ENCODE measurements at regions not wholly inside any gene's neighbourhood (a gene's known extent, or its start where the extent isn't known, plus 50 kb on each side); places are given as distances from the start of the nearest gene placed in this dataset.
A peak's percentile ranks its signal among the peaks of the same experiment; 100 is the strongest.

- no peak for TF ChIP-seq E2F6 (IDR thresholded peaks at IDR 0.05; ENCODE audit: borderline replicate concordance, low read depth)
- no peak for TF ChIP-seq MYC (IDR thresholded peaks at IDR 0.05; ENCODE audit: borderline replicate concordance, low read length)
- no peak for TF ChIP-seq NR3C1 (IDR thresholded peaks at IDR 0.05)
- TF ChIP-seq HOXB5 (CRISPR knock-in tag; IDR thresholded peaks at IDR 0.05) = no peak
- TF ChIP-seq HDAC2 (IDR thresholded peaks at IDR 0.05) = no peak
- TF ChIP-seq ATOH8 (CRISPR knock-in tag; IDR thresholded peaks at IDR 0.05; ENCODE audit: low read depth) = no peak
- TF ChIP-seq ESRRA (IDR thresholded peaks at IDR 0.05; ENCODE audit: borderline replicate concordance, low read length) = no peak
- TF ChIP-seq USF2 (IDR thresholded peaks at IDR 0.05) = no peak
Observed at GRCh38 chrX:46376246-46376885, 168.9 kb downstream of the ZNF674 start (continued).

GRCh38 chrX:46375831-46376230 lies 169.4 kb downstream of the ZNF674 start:
- peak; percentile 15 to 69 for DNase-seq (ENCODE audit: low read depth in 1 of 2, low spot score in 1 of 2)
- FAIRE-seq = peak; percentile 56
- Histone ChIP-seq H3K27ac (peak overlapping the region; percentile 75 to 95), H3K4me3 (no peak overlapping the region), H3K9me3 (peaks cover 6% of the 10 kb centered on the region; the same call in 1 of the 3 replicates), H3K4me1 (peaks cover 36% of the 10 kb centered on the region), H3K4me2 (peak overlapping the region; percentile 57)
- ATAC-seq = peak; percentile 37 to 68; a peak in 4 of 6 replicates
- 8% methylated on average over 3 of the region's 3 CpGs for WGBS (ENCODE audit: missing lambda C conversion rate)
- ChIA-PET POLR2A (interaction anchor here (1.0 to 2.2 kb wide), 7 partner anchors 48 to 572 kb away, joined by 4 to 27 read pairs (median 6); no protein-coding TSS in a partner anchor), CTCF (interaction anchor here (0.6 to 3.5 kb wide), 54 partner anchors 9 to 1054 kb away, joined by 3 to 37 read pairs (median 5); no protein-coding TSS in a partner anchor)
- TF ChIP-seq GATA3 (IDR thresholded peaks at IDR 0.05; ENCODE audit: borderline replicate concordance) = peak; percentile 50; the same call in 1 of the 2 replicates
- TF ChIP-seq BCL3 (IDR thresholded peaks at IDR 0.05) = 0 out of 3 replicates have a peak, but pooled peaks have one; percentile 7
- peak; percentile 26; the same call in 1 of the 2 replicates for TF ChIP-seq FOSL2 (IDR thresholded peaks at IDR 0.05)
- peak; percentile 43; the same call in 1 of the 2 replicates for TF ChIP-seq FOSL2 (CRISPR knock-in tag; IDR thresholded peaks at IDR 0.05)
- TF ChIP-seq HMGXB4 (CRISPR knock-in tag; IDR thresholded peaks at IDR 0.05; ENCODE audit: borderline replicate concordance) = no peak
- TF ChIP-seq CEBPB (IDR thresholded peaks at IDR 0.05) = 0 out of 4 replicates have a peak, but pooled peaks of 1 of the 2 experiments have one; percentile 6
- peak; percentile 66; the same call in 1 of the 2 replicates for TF ChIP-seq JUNB (IDR thresholded peaks at IDR 0.05)
- TF ChIP-seq MAX (IDR thresholded peaks at IDR 0.05) = no peak

GRCh38 chrX:46374371-46374770 lies 170.8 kb downstream of the ZNF674 start:
- FAIRE-seq (no peak), DNase-seq (ENCODE audit: low read depth in 1 of 2, low spot score in 1 of 2) (no peak), ATAC-seq (no peak)
- CTCF ChIA-PET = interaction anchor here (1.3 to 3.5 kb wide), 4 partner anchors 8 to 1052 kb away, joined by 5 to 37 read pairs (median 14); no protein-coding TSS in a partner anchor
- Histone ChIP-seq H3K4me3 (no peak overlapping the region), H3K9me3 (peaks cover 6% of the 10 kb centered on the region; the same call in 1 of the 3 replicates), H3K27ac (peak overlapping the region; percentile 75 to 95), H3K4me2 (0 out of 3 replicates have a peak overlapping the region, but pooled peaks have one; percentile 10), H3K4me1 (peaks cover 33% of the 10 kb centered on the region)
- no peak for TF ChIP-seq CBX8 (IDR thresholded peaks at IDR 0.05)
- no peak for TF ChIP-seq RNF2 (IDR thresholded peaks at IDR 0.05; ENCODE audit: borderline replicate concordance, low read depth)
- TF ChIP-seq FOXS1 (CRISPR knock-in tag; IDR thresholded peaks at IDR 0.05) = no peak
- TF ChIP-seq MYC (IDR thresholded peaks at IDR 0.05; ENCODE audit: borderline replicate concordance, low read length) = no peak
- TF ChIP-seq HOXA7 (CRISPR knock-in tag; IDR thresholded peaks at IDR 0.05) = no peak
- no peak for TF ChIP-seq ESRRA (IDR thresholded peaks at IDR 0.05; ENCODE audit: borderline replicate concordance, low read length)
- no peak for TF ChIP-seq RARB (CRISPR knock-in tag; IDR thresholded peaks at IDR 0.05)
- no peak for TF ChIP-seq SREBF2 (IDR thresholded peaks at IDR 0.05)
- no peak for TF ChIP-seq POLR2A (IDR thresholded peaks at IDR 0.05; ENCODE audit: low read length)
- no peak for TF ChIP-seq CTCF (IDR thresholded peaks at IDR 0.05)
- TF ChIP-seq CHD2 (IDR thresholded peaks at IDR 0.05; ENCODE audit: low read length, partially characterized antibody) = no peak
- no peak for TF ChIP-seq KDM5A (IDR thresholded peaks at IDR 0.05)
- TF ChIP-seq HEYL (CRISPR knock-in tag; IDR thresholded peaks at IDR 0.05) = no peak
- 29% methylated on average over 1 of the region's 1 CpG for WGBS (ENCODE audit: missing lambda C conversion rate)
- POLR2A ChIA-PET = no interaction called here
